HepG2 (cell line): ENCODE measurements at regions not wholly inside any gene's neighbourhood (a gene's known extent, or its start where the extent isn't known, plus 50 kb on each side); places are given as distances from the start of the nearest gene placed in this dataset.

ENCODE experiments used
- ATAC-seq: fragments of 200-7000 bp; cut with Tn5 transposase; 3 replicates; pipeline ENCODE4 v1.9.1; 2020; ENCODE audit warnings: mild to moderate bottlenecking, moderate library complexity
- BruUV-seq: library from RNA; stranded (reverse); fragments of 400-500 nt; replicated peaks from 2 replicates; lab custom pipeline; 2021; lab: Mats Ljungman, UMichigan
- CTCF ChIA-PET: fragments of 300-600 bp; formaldehyde crosslinking; extraction: SDS; loops from one replicate; lab custom pipeline; 2021; ENCODE audit warnings: low total read pairs, inconsistent platforms, low intra/inter-chr PET ratio; lab: Yijun Ruan, JAX
- POLR2A ChIA-PET: fragments of 350-600 bp; sonication (Branson Sonifier 250); formaldehyde crosslinking; loops from one replicate; lab custom pipeline; 2020; ENCODE audit warnings: antibody characterized with exemption, inconsistent platforms; lab: Yijun Ruan, JAX
- DNase-seq: peaks from one replicate; pipeline ENCODE4 v3.0.0-alpha.2; 2015; ENCODE audit warnings: low spot score
- FAIRE-seq: peaks from 3 replicates; lab custom pipeline; 2011; peaks lifted over from hg19 to GRCh38; lab: Jason Lieb, UNC
- H2AFZ ChIP-seq: one replicate; pipeline ENCODE4 v1.6.1; 2011; ENCODE audit warnings: low read length, inconsistent platforms
- H3K27ac ChIP-seq: fragments of 300-600 bp; 3 replicates; pipeline ENCODE4 v1.8.0; 2011; ENCODE audit warnings: mixed run types, mild to moderate bottlenecking, mixed read lengths, low read length, inconsistent platforms; ENCODE audit not compliant: insufficient read depth; ENCODE audit errors: extremely low read length
- H3K27me3 ChIP-seq, 2 experiments: fragments of 200-600 bp in 1 of 2; 2 replicates in 1 of 2; 3 replicates in 1 of 2; pipeline versions ENCODE4 v1.6.0 to v1.8.0; 2011; ENCODE audit warnings: low read length in 2 of 2, mild to moderate bottlenecking in 2 of 2, moderate library complexity in 2 of 2, inconsistent platforms in 1 of 2; ENCODE audit not compliant: insufficient read depth in 2 of 2, control insufficient read depth in 1 of 2
- H3K36me3 ChIP-seq, 2 experiments: fragments of 200-600 bp in 1 of 2; replicated peaks in 1 of 2; 2 replicates in 1 of 2; 3 replicates in 1 of 2; pipeline versions ENCODE4 v1.5.1 to v1.8.0; 2011; ENCODE audit warnings: low read length in 2 of 2, inconsistent platforms in 1 of 2; ENCODE audit not compliant: insufficient read depth in 2 of 2, control insufficient read depth in 1 of 2
- H3K4me1 ChIP-seq: 2 replicates; pipeline ENCODE4 v1.5.1; 2012; ENCODE audit warnings: low read length, inconsistent platforms; ENCODE audit not compliant: insufficient read depth
- H3K4me2 ChIP-seq: 2 replicates; pipeline ENCODE4 v1.6.0; 2011; ENCODE audit warnings: low read depth, low read length, inconsistent platforms
- H3K4me3 ChIP-seq, 3 experiments: fragments of 200-600 bp in 1 of 3; sonication (generic), shearing (Covaris generic) in 1 of 3; replicated peaks in 1 of 3; 2 replicates each; pipeline ENCODE4 v1.5.1; 2011 to 2016; ENCODE audit warnings: low read length in 3 of 3, inconsistent platforms in 2 of 3, low read depth in 2 of 3, mild to moderate bottlenecking in 2 of 3, control low read depth in 1 of 3, mixed read lengths in 1 of 3; ENCODE audit not compliant: insufficient read depth in 1 of 3
- H3K79me2 ChIP-seq: one replicate; pipeline ENCODE4 v1.6.1; 2011; ENCODE audit warnings: low read length, inconsistent platforms; ENCODE audit not compliant: insufficient read depth
- H3K9ac ChIP-seq: 2 replicates; pipeline ENCODE4 v1.6.0; 2011; ENCODE audit warnings: mild to moderate bottlenecking, low read depth, low read length, inconsistent platforms; ENCODE audit not compliant: insufficient read depth
- H3K9me3 ChIP-seq: 2 replicates; pipeline ENCODE4 v1.5.1; 2012; ENCODE audit warnings: mild to moderate bottlenecking, low read length
- H4K20me1 ChIP-seq: 2 replicates; pipeline ENCODE4 v1.6.0; 2011; ENCODE audit warnings: inconsistent platforms, mild to moderate bottlenecking, low read length, moderate library complexity; ENCODE audit not compliant: insufficient read depth
- BRD4 ChIP-seq: sonication (generic); formaldehyde crosslinking; IDR thresholded peaks from 2 replicates; pipeline ENCODE4 v1.4.0; 2020; ENCODE audit warnings: missing genetic modification reagents
- DMTF1 ChIP-seq: sonication (generic); formaldehyde crosslinking; IDR thresholded peaks from 2 replicates; pipeline ENCODE4 v1.4.0; 2020; ENCODE audit warnings: mild to moderate bottlenecking, missing genetic modification reagents
- MYC ChIP-seq: sonication (generic); formaldehyde crosslinking; IDR thresholded peaks from 2 replicates; pipeline ENCODE4 v1.9.0; 2021; ENCODE audit warnings: missing genetic modification reagents, borderline replicate concordance
- NCOA1 ChIP-seq: sonication (generic); formaldehyde crosslinking; IDR thresholded peaks from 2 replicates; pipeline ENCODE4 v1.9.0; 2021; ENCODE audit warnings: missing genetic modification reagents
- NRL ChIP-seq: sonication (generic); formaldehyde crosslinking; IDR thresholded peaks from 2 replicates; pipeline ENCODE4 v1.5.0; 2020; ENCODE audit warnings: missing genetic modification reagents, mild to moderate bottlenecking, moderate library complexity, borderline replicate concordance
- RXRA ChIP-seq: sonication (generic); formaldehyde crosslinking; IDR thresholded peaks from 2 replicates; pipeline ENCODE4 v1.5.1; 2020; ENCODE audit warnings: missing genetic modification reagents
- TBX2 ChIP-seq: sonication (generic); formaldehyde crosslinking; IDR thresholded peaks from 2 replicates; pipeline ENCODE4 v1.5.0; 2020; ENCODE audit warnings: missing genetic modification reagents, mild to moderate bottlenecking, borderline replicate concordance
- ZBTB38 ChIP-seq: sonication (generic); formaldehyde crosslinking; IDR thresholded peaks from 2 replicates; pipeline ENCODE4 v1.5.1; 2020; ENCODE audit warnings: mild to moderate bottlenecking, missing genetic modification reagents
- ZBTB7A ChIP-seq: sonication (generic); formaldehyde crosslinking; IDR thresholded peaks from 2 replicates; pipeline ENCODE4 v1.8.0; 2022; ENCODE audit warnings: mild to moderate bottlenecking, missing genetic modification reagents
- ZNF576 ChIP-seq: sonication (generic); formaldehyde crosslinking; IDR thresholded peaks from 2 replicates; pipeline ENCODE4 v1.4.0; 2020; ENCODE audit warnings: mild to moderate bottlenecking, missing genetic modification reagents
- ZSCAN25 ChIP-seq: sonication (generic); formaldehyde crosslinking; IDR thresholded peaks from 2 replicates; pipeline ENCODE4 v1.8.0; 2022; ENCODE audit warnings: mild to moderate bottlenecking, missing genetic modification reagents
- WGBS: methylation state at CpG from one replicate; pipeline ENCODE4 v1.1.6; 2017; ENCODE audit warnings: low lambda C conversion rate; 5-methylcytosine and 5-hydroxymethylcytosine counted together
- in situ Hi-C: cut with HindIII; loops from 2 replicates; pipeline ENCODE4 v1.10.0; 2017; ENCODE audit warnings: low pct_unique_long_range_greater_than_20kb; ENCODE audit not compliant: extremely low pct_ligation_motif_present
- intact Hi-C: fragments of 100-400 bp; cut with micrococcal nuclease; formaldehyde crosslinking; loops from one replicate; pipeline ENCODE4 v1.10.0; 2022; ENCODE audit not compliant: unreplicated experiment
- TF ChIP-seq, protein P1 (sequence below): sonication (generic); formaldehyde crosslinking; IDR thresholded peaks from 2 replicates; pipeline ENCODE4 v1.9.0; 2022; ENCODE audit warnings: low read depth, missing genetic modification reagents

DNA sequence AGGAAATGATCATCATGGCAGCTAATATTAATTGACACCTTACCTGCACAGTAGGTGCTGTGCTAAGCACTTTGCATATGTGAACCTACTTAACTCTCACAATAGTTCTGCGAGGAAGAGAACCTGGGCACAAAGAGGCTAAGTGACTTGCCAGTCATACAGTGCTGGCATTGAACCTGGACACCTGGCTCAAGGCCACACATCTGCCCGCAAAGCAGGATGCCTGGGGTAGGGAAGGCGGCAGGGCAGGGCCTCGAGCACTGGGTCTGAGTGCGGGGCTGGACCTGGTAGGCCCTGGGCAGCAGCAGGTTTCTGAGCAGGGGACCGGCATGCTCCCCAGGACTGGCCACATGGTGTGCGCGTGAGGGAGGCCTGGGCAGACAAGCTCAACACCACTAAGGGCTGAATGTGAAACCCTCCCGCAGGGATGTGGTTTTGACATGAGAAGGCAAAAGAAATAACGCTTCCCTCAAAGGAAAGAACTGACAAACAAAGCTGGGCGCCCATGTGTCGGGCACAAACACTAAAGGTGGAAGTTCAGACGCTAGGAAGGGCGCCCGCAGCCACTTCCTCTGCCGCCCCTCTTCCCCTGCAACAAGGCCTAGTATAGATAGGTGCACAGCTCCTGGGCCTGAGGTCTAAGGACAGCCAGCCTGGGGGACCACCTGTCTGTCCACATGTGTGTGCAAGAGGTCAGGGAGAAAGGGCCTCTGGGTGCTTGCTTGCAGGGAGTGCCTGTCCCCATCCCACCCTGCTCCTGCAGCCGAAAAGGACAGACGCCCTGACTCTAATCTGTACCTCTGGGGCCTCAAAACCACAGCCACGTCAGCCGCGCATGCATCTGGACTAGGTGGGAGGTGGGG is 92.5 kb downstream of the ZFP36L2 start (continued):
- TF ChIP-seq DMTF1 (CRISPR knock-in tag): no peak
- no peak; the same call in 1 of the 2 replicates for TF ChIP-seq TBX2 (CRISPR knock-in tag)
- TF ChIP-seq, protein P1, sequence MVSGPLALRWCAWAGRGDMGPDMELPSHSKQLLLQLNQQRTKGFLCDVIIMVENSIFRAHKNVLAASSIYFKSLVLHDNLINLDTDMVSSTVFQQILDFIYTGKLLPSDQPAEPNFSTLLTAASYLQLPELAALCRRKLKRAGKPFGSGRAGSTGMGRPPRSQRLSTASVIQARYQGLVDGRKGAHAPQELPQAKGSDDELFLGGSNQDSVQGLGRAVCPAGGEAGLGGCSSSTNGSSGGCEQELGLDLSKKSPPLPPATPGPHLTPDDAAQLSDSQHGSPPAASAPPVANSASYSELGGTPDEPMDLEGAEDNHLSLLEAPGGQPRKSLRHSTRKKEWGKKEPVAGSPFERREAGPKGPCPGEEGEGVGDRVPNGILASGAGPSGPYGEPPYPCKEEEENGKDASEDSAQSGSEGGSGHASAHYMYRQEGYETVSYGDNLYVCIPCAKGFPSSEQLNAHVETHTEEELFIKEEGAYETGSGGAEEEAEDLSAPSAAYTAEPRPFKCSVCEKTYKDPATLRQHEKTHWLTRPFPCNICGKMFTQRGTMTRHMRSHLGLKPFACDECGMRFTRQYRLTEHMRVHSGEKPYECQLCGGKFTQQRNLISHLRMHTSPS: peak; percentile 44
- peak; percentile 60 for TF ChIP-seq ZBTB38 (CRISPR knock-in tag)
- no peak for TF ChIP-seq BRD4 (CRISPR knock-in tag)
- 0 out of 2 replicates have a peak, but pooled peaks have one; percentile 29 for TF ChIP-seq MYC
- 0 out of 2 replicates have a peak, but pooled peaks have one; percentile 6 for TF ChIP-seq ZBTB7A
- TF ChIP-seq NCOA1: 0 out of 2 replicates have a peak, but pooled peaks have one; percentile 27

DNA sequence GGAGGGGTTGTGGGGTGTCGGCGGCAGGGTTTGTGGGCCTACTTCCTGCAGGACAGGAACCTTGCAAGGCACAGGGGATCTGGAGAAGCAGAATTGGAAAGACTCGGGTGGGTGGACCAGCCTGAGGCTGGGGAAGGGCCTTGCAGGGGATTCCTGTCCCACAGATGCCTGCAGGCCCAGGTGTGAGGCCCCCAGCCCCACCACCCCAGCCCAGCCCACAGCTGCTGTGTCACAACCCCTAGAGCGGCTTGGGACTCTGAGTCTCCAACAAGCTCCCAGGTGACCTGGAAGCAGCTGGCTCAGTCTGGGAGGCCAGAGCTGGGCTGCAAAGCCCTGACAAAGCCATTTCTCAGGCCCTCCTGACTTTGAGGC is 93.1 kb downstream of the ZFP36L2 start:
- FAIRE-seq (no peak), ATAC-seq (no peak), DNase-seq (no peak)
- Histone ChIP-seq H3K4me3 (no peak overlapping the region), H3K79me2 (no peaks in the 10 kb centered on the region), H3K4me1 (peaks cover 78% of the 10 kb centered on the region), H2AFZ (no peak overlapping the region), H4K20me1 (no peaks in the 10 kb centered on the region), H3K9me3 (no peaks in the 10 kb centered on the region), H3K27me3 (no peaks in the 10 kb centered on the region), H3K36me3 (no peaks in the 10 kb centered on the region), H3K9ac (no peak overlapping the region), H3K27ac (no peak overlapping the region), H3K4me2 (no peak overlapping the region)
- TF ChIP-seq NRL (CRISPR knock-in tag): 0 out of 2 replicates have a peak, but pooled peaks have one; percentile 20
- 0 out of 2 replicates have a peak, but pooled peaks have one; percentile 33 for TF ChIP-seq ZNF576 (CRISPR knock-in tag)
- TF ChIP-seq RXRA (CRISPR knock-in tag): peak; percentile 14; the same call in 1 of the 2 replicates
- no peak for TF ChIP-seq ZSCAN25 (CRISPR knock-in tag)
- ChIA-PET CTCF (interaction anchor here (1.2 kb wide), 1 partner anchor 95 kb away, joined by 3 read pairs; no protein-coding TSS in a partner anchor), POLR2A (interaction anchor here (0.9 to 1.3 kb wide), 2 partner anchors 41 to 44 kb away, joined by 3 read pairs; no protein-coding TSS in a partner anchor)
- in situ Hi-C loops (no loop called here), intact Hi-C loops (loop anchor here (5.0 kb wide), 1 partner anchor 186 kb away; no protein-coding TSS in a partner anchor)
- WGBS: 100% methylated on average over 4 of the region's 4 CpGs
- BruUV-seq: no TSS peak
